ENCODE measurements at regions not wholly inside any gene's neighbourhood (a gene's known extent, or its start where the extent isn't known, plus 50 kb on each side); places are given as distances from the start of the nearest gene placed in this dataset.

DNA sequence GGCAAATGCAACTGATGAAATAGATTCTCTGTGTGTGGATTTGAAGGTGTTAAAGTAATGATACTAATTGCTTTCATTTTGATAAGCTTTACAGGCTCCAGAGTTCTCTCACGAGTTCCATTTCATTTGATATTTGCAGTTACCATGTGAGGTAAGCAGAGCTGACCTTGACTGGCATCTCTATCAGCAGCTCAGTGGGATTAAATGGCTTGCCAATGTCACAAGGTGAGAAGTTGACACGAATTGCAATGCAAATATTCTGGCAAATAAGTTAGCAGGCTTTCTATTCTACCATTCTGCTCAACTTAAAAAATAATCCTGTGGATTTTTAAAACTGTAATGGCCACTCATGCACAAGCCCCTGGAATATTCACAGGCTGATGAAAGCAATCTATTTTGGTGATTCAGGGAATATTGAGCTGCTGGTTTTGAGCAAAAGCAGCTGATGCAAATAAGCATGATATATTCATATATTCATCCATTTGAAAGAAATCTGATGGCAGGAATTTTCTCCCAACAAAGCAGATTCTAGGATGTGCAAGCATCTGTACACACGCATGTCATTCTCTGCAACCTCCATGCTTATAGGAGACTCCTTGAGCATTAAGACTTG is 64.5 kb upstream of the ANKRD1 start:
- Histone ChIP-seq H3K36me3 (ENCODE audit: low read depth) (no peaks in the 10 kb centered on the region), H3K27ac (no peak overlapping the region), H3K9me3 (ENCODE audit: insufficient read depth, low read depth) (no peaks in the 10 kb centered on the region), H3K4me1 (replicated peaks; ENCODE audit: insufficient read depth) (no peaks in the 10 kb centered on the region), H2AFZ (no peak overlapping the region), H3K9me2 (ENCODE audit: insufficient read depth) (no peaks in the 10 kb centered on the region), H3K4me2 (no peak overlapping the region), H3F3A (ENCODE audit: insufficient read depth, low read depth) (no peaks in the 10 kb centered on the region), H4K20me1 (ENCODE audit: insufficient read depth) (no peaks in the 10 kb centered on the region), H3K27me3 (ENCODE audit: insufficient read depth, low read depth) (no peaks in the 10 kb centered on the region), H3K4me3 (no peak overlapping the region), H3K79me2 (ENCODE audit: low read depth) (no peaks in the 10 kb centered on the region)
- intact Hi-C loops (cut with micrococcal nuclease; ENCODE audit: unreplicated experiment) = no loop called here
- POLR2A ChIA-PET (ENCODE audit: unreplicated experiment) = no interaction called here
- CTCF ChIA-PET = interaction anchor here (0.5 kb wide), 1 partner anchor 58 kb away, joined by 3 read pairs; no protein-coding TSS in a partner anchor
- no peak for DNase-seq
- BruUV-seq (replicated peaks) = no TSS peak
- TF ChIP-seq, protein P1, sequence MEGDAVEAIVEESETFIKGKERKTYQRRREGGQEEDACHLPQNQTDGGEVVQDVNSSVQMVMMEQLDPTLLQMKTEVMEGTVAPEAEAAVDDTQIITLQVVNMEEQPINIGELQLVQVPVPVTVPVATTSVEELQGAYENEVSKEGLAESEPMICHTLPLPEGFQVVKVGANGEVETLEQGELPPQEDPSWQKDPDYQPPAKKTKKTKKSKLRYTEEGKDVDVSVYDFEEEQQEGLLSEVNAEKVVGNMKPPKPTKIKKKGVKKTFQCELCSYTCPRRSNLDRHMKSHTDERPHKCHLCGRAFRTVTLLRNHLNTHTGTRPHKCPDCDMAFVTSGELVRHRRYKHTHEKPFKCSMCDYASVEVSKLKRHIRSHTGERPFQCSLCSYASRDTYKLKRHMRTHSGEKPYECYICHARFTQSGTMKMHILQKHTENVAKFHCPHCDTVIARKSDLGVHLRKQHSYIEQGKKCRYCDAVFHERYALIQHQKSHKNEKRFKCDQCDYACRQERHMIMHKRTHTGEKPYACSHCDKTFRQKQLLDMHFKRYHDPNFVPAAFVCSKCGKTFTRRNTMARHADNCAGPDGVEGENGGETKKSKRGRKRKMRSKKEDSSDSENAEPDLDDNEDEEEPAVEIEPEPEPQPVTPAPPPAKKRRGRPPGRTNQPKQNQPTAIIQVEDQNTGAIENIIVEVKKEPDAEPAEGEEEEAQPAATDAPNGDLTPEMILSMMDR (conservative IDR thresholded peaks at IDR 0.05) = no peak
- TF ChIP-seq EZH2 (IDR thresholded peaks at IDR 0.05; ENCODE audit: low read depth) = no peak

DNA sequence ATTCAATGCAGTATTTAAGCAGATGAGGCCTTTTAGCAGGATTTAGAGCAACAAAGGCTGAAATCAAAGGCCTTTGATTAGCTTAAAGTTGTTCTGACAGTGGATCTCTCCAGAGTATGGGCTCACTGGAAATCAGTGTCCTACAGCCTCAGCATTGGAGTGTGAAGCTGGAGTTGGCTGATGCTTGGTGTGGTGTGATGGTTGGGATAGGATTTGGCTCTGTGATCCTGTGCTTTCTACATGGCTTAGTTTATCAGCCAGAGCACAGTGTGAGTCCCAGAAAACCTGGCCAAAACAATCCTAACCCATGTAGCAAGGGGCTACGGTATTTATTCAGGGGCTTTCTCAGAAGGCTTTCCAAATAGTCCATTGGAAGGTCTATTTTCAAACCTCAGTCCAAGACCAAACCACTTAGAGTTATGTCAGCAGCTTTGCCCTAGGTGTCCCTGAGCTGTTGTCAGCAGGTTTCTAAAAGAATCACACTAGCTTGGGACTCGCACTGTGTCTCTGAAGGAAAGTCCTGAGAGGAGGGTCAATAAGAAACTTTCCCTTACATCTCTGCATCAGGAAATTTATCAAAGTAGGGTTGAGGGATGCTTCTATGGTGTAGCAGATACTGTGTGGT is 65.4 kb upstream of the ANKRD1 start:
- no TSS peak for BruUV-seq (replicated peaks)
- no peaks in the 10 kb centered on the region for H3K9me3 ChIP-seq (ENCODE audit: insufficient read depth, low read depth)
- no peaks in the 10 kb centered on the region for H4K20me1 ChIP-seq (ENCODE audit: insufficient read depth)
- H3K4me1 ChIP-seq (replicated peaks; ENCODE audit: insufficient read depth) = no peaks in the 10 kb centered on the region
- H3K36me3 ChIP-seq (ENCODE audit: low read depth) = no peaks in the 10 kb centered on the region
- no peak for TF ChIP-seq EZH2 (IDR thresholded peaks at IDR 0.05; ENCODE audit: low read depth)
- TF ChIP-seq, protein P1 (conservative IDR thresholded peaks at IDR 0.05) = no peak
- no peak for DNase-seq
- H3K4me3 ChIP-seq = no peak overlapping the region
- H2AFZ ChIP-seq = no peak overlapping the region
- H3K9me2 ChIP-seq (ENCODE audit: insufficient read depth) = no peaks in the 10 kb centered on the region
- ChIA-PET POLR2A (ENCODE audit: unreplicated experiment) (no interaction called here), CTCF (no interaction called here)
- no peaks in the 10 kb centered on the region for H3F3A ChIP-seq (ENCODE audit: insufficient read depth, low read depth)
- no peak overlapping the region for H3K4me2 ChIP-seq
- no peaks in the 10 kb centered on the region for H3K79me2 ChIP-seq (ENCODE audit: low read depth)
- H3K27ac ChIP-seq = no peak overlapping the region
- no peaks in the 10 kb centered on the region for H3K27me3 ChIP-seq (ENCODE audit: insufficient read depth, low read depth)
- intact Hi-C loops (cut with micrococcal nuclease; ENCODE audit: unreplicated experiment) = no loop called here

DNA sequence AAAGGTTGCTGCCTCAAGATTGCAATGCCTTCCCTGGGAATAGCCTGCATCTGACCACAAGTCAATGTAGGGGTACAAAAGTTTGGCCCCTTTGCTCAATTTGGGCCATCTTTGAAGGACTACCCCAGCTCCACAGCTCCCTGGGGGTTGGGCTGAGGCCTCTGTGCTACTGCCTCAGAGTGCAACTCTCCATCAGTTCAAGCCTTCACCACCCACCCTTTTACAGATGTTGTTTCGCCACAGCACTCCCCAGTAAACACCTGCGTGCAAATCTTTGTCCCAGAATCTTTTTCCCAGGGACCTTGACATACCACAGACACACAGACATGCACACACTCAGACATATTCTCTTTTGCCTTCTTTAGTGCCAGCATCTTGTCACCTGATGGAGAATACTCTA is 66.0 kb upstream of the ANKRD1 start:
- Histone ChIP-seq H2AFZ (no peak overlapping the region), H3K4me2 (no peak overlapping the region), H4K20me1 (ENCODE audit: insufficient read depth) (no peaks in the 10 kb centered on the region), H3K9me3 (ENCODE audit: insufficient read depth, low read depth) (no peaks in the 10 kb centered on the region), H3F3A (ENCODE audit: insufficient read depth, low read depth) (no peaks in the 10 kb centered on the region), H3K4me3 (no peak overlapping the region), H3K9me2 (ENCODE audit: insufficient read depth) (no peaks in the 10 kb centered on the region), H3K36me3 (ENCODE audit: low read depth) (no peaks in the 10 kb centered on the region), H3K4me1 (replicated peaks; ENCODE audit: insufficient read depth) (no peaks in the 10 kb centered on the region), H3K27ac (no peak overlapping the region), H3K27me3 (ENCODE audit: insufficient read depth, low read depth) (no peaks in the 10 kb centered on the region), H3K79me2 (ENCODE audit: low read depth) (no peaks in the 10 kb centered on the region)
- ChIA-PET CTCF (no interaction called here), POLR2A (ENCODE audit: unreplicated experiment) (no interaction called here)
- TF ChIP-seq, protein P1 (conservative IDR thresholded peaks at IDR 0.05) = no peak
- TF ChIP-seq EZH2 (IDR thresholded peaks at IDR 0.05; ENCODE audit: low read depth) = no peak
- intact Hi-C loops (cut with micrococcal nuclease; ENCODE audit: unreplicated experiment) = no loop called here
- BruUV-seq (replicated peaks) = no TSS peak
- no peak for DNase-seq

Measured in PC-9 (cell line).